Fibroblast of mammary gland (primary cell): ENCODE measurements at regions not wholly inside any gene's neighbourhood (a gene's known extent, or its start where the extent isn't known, plus 50 kb on each side); places are given as distances from the start of the nearest gene placed in this dataset.

Experiments
- DNase-seq: peaks from one replicate; pipeline ENCODE4 v3.0.0-alpha.2; 2010; ENCODE audit warnings: low read depth
- H3K4me3 ChIP-seq: 2 replicates; pipeline ENCODE4 v1.5.1; 2011; ENCODE audit warnings: low read depth, mild to moderate bottlenecking, low read length, moderate library complexity; ENCODE audit not compliant: control insufficient read depth
- CTCF ChIP-seq: conservative IDR thresholded peaks from 2 replicates; pipeline ENCODE4 v1.5.1; 2011; ENCODE audit warnings: low read depth, low read length, inconsistent platforms; ENCODE audit not compliant: control insufficient read depth, insufficient read depth

GRCh38 chr2:220894069-220894468 is 678.0 kb downstream of the EPHA4 start:
- DNase-seq: peak; percentile 1
- no peak for TF ChIP-seq CTCF
- no peak overlapping the region for H3K4me3 ChIP-seq

- no peak for DNase-seq
- H3K4me3 ChIP-seq: no peak overlapping the region
- no peak for TF ChIP-seq CTCF
Observed at GRCh38 chr2:220899492-220899891, 672.6 kb downstream of the EPHA4 start.

- no peak for DNase-seq
- H3K4me3 ChIP-seq: no peak overlapping the region
- no peak for TF ChIP-seq CTCF
Observed at GRCh38 chr2:220904015-220904414, 668.1 kb downstream of the EPHA4 start.

- no peak for TF ChIP-seq CTCF
- no peak for DNase-seq
- no peak overlapping the region for H3K4me3 ChIP-seq
Observed at GRCh38 chr2:220913384-220913783, 658.7 kb downstream of the EPHA4 start.

GRCh38 chr2:220915092-220915623 is 656.9 kb downstream of the EPHA4 start:
- no peak for TF ChIP-seq CTCF
- DNase-seq: no peak
- no peak overlapping the region for H3K4me3 ChIP-seq

GRCh38 chr2:220916931-220917330 is 655.2 kb downstream of the EPHA4 start:
- TF ChIP-seq CTCF: no peak
- DNase-seq: no peak
- H3K4me3 ChIP-seq: no peak overlapping the region
